Memory B cell (primary cell): ENCODE measurements at regions not wholly inside any gene's neighbourhood (a gene's known extent, or its start where the extent isn't known, plus 50 kb on each side); places are given as distances from the start of the nearest gene placed in this dataset.

ENCODE experiments used
- ATAC-seq: fragments of 150-1000 bp; cut with Tn5 transposase; 2 replicates; pipeline ENCODE4 v1.10.0; 2021; ENCODE audit warnings: low read depth, mild to moderate bottlenecking, moderate library complexity
- DNase-seq, 2 donors: peaks; one replicate each; pipeline ENCODE4 v3.0.0; 2022; ENCODE audit warnings: low spot score in 2 of 2
- H3K27ac Mint-ChIP-seq: one replicate; pipeline ENCODE4 v1.8.0; 2022; ENCODE audit warnings: mild to moderate bottlenecking, moderate library complexity, mixed read lengths
- H3K27me3 Mint-ChIP-seq: one replicate; pipeline ENCODE4 v1.8.0; 2022; ENCODE audit warnings: mixed read lengths
- H3K36me3 Mint-ChIP-seq: one replicate; pipeline ENCODE4 v1.8.0; 2022; ENCODE audit warnings: mild to moderate bottlenecking, mixed read lengths
- H3K4me1 Mint-ChIP-seq: one replicate; pipeline ENCODE4 v1.8.0; 2022; ENCODE audit warnings: mixed read lengths
- H3K4me3 Mint-ChIP-seq: one replicate; pipeline ENCODE4 v1.8.0; 2022; ENCODE audit warnings: mild to moderate bottlenecking, moderate library complexity, mixed read lengths
- H3K9me3 Mint-ChIP-seq: one replicate; pipeline ENCODE4 v1.8.0; 2022; ENCODE audit warnings: mixed read lengths

DNA sequence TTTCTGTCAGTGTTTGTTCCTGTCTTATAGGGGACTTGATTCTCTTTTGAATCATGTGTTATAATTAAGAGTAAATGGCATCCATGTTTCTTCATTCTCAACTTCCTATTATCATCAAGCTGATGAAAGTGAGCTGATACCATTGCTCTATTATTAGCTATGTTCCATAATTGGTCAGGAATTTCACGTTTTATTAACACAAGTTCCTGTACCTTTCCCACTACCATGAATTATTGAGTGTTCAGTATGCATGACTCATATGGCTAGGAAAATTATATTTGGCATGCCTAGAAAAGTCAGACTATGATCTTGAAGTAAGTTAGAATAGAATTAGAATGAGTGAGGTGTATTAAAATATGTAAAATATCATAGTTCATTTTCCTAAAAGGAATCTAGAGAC lies 278.9 kb upstream of the LRRC3B start:
- Mint-ChIP-seq H3K36me3 (no peaks in the 10 kb centered on the region), H3K9me3 (peaks cover 2% of the 10 kb centered on the region), H3K27me3 (no peaks in the 10 kb centered on the region), H3K4me1 (no peaks in the 10 kb centered on the region), H3K27ac (no peak overlapping the region), H3K4me3 (no peak overlapping the region)
- no peak for ATAC-seq
- DNase-seq: no peak

DNA sequence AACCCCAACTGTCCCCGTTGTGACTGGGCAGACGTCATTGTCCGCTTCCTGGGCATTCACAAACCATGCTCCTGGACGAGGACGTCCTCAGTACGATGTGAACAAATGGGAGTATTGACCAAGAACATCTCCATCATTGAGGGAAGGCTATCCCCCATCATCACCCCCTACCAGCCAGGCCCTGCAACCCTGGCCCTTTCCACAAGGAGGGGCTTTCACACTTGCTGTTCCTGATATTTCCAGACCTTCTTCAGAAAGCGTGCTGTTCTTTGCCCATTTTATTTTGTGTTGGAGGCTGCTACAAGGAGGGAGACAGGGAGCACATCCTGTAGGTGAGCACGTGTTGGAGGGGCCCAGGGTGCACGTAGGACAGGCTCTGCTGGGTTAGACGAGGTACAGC lies 277.0 kb upstream of the LRRC3B start:
- no peak overlapping the region for H3K27ac Mint-ChIP-seq
- no peak for DNase-seq
- H3K9me3 Mint-ChIP-seq: no peaks in the 10 kb centered on the region

DNA sequence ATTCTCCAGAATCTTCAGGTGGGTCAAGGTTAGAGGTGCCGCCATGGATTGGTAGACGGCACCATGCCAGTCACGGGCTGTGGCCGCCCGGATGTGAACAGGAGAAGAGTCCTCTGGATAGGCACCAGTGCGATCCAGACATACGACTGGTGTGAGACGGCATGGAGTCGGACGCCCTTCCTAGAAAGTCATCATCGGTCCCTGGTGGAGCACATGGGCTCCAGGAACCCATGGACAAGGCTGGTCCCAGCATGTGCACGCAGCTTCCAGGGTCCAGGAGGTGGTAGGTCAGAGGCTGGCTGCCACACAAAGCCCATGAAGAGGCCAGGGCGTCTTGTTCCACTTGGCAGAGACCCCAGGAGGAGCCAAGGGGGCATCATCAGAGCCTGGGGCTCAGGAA lies 276.1 kb upstream of the LRRC3B start:
- H3K4me3 Mint-ChIP-seq: no peak overlapping the region

More for the DNA sequence above, 277.0 kb upstream of the LRRC3B start:
- no peak for ATAC-seq
- no peaks in the 10 kb centered on the region for H3K36me3 Mint-ChIP-seq
- no peaks in the 10 kb centered on the region for H3K4me1 Mint-ChIP-seq
- H3K27me3 Mint-ChIP-seq: no peaks in the 10 kb centered on the region
- H3K4me3 Mint-ChIP-seq: no peak overlapping the region

DNA sequence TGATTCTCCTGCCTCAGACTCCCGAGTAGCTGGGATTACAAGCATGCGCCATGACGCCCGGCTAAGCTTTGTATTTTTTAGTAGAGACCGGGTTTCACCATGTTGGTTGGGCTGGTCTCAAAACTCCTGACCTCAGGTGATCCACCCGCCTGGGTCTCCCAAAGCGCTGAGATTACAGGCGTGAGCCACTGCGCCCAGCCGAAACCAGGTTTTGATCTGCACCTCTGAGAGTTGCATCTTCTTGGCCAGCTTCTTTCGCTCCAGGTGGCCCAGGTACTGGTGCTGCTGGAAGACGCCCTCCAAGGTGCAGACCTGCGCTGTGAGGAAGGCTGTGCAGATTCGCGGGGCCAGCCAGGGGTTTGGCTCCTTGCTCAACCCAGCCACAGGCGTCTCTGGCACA lies 275.4 kb upstream of the LRRC3B start:
- Mint-ChIP-seq H3K27me3 (no peaks in the 10 kb centered on the region), H3K36me3 (no peaks in the 10 kb centered on the region), H3K9me3 (peaks cover 3% of the 10 kb centered on the region), H3K27ac (no peak overlapping the region), H3K4me3 (no peak overlapping the region), H3K4me1 (no peaks in the 10 kb centered on the region)
- ATAC-seq: no peak
- DNase-seq: no peak

More for the DNA sequence above, 276.1 kb upstream of the LRRC3B start:
- H3K27ac Mint-ChIP-seq: no peak overlapping the region
- no peaks in the 10 kb centered on the region for H3K4me1 Mint-ChIP-seq
- ATAC-seq: no peak
- H3K36me3 Mint-ChIP-seq: no peaks in the 10 kb centered on the region
- DNase-seq: no peak
- H3K9me3 Mint-ChIP-seq: peaks cover 3% of the 10 kb centered on the region
- H3K27me3 Mint-ChIP-seq: no peaks in the 10 kb centered on the region

DNA sequence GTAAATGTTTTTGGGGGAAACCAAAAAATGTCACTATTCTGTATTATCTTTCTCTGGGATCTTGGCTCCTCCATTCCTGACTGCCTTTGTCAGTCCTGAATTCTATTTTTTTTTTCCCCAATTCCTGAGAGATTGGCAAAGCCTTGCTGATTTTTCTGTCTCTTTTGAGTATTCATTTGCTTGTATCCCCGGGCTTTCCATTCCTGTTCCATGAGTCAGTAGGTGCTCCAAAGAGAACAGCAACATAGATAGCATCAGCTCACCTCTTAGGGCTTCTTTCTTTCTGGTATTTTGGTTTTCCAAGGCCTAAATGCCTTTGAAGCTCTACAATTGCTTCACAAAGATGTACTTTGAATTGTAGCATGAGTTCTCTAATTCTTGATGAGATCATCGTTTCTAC lies 271.7 kb upstream of the LRRC3B start:
- Mint-ChIP-seq H3K27ac (no peak overlapping the region), H3K36me3 (no peaks in the 10 kb centered on the region), H3K4me1 (no peaks in the 10 kb centered on the region), H3K27me3 (no peaks in the 10 kb centered on the region), H3K9me3 (peaks cover 6% of the 10 kb centered on the region), H3K4me3 (no peak overlapping the region)
- ATAC-seq (no peak), DNase-seq (no peak)

DNA sequence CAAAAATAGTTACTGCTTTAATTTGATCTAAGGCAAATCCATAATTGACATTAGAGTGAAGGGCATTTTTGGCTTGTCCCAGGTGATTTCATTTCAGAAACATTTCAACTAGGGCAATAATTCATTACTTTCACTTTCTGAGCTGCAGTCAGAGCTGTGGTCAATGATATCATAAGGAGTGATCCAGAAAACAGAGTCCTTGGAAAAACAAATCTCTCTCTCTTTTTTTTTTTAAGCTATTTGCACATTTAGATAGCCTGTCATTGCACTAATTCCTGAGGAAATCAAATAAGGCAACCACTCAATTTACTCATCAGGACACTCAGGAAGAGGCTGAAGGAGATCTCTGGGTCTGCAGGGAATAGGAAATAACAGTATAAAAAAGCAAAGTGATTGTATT lies 269.5 kb upstream of the LRRC3B start:
- Mint-ChIP-seq H3K27me3 (no peaks in the 10 kb centered on the region), H3K9me3 (peaks cover 8% of the 10 kb centered on the region), H3K36me3 (no peaks in the 10 kb centered on the region), H3K4me3 (no peak overlapping the region), H3K27ac (no peak overlapping the region), H3K4me1 (no peaks in the 10 kb centered on the region)
- no peak for ATAC-seq
- DNase-seq: no peak

DNA sequence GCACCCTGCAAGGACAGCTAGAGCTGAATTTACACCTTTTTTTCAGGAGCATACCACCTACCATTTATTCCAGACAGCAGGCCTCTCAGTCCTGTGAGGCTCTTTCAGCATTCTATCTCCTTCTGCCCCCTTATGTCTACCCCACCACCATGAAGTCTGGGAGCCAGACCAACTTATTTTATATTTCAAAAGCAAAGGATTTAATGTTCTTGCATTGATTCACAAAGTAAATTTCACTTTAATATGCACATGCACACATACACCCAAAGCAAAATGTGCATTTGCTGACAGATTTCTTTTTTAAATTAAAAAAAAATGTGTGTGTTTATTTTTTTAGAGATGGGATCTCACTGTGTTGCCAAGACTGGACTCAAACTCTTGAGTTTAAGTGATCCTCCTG lies 264.2 kb upstream of the LRRC3B start:
- no peak for ATAC-seq
- H3K4me3 Mint-ChIP-seq: no peak overlapping the region
- H3K9me3 Mint-ChIP-seq: peaks cover 5% of the 10 kb centered on the region
- no peaks in the 10 kb centered on the region for H3K27me3 Mint-ChIP-seq
- no peak overlapping the region for H3K27ac Mint-ChIP-seq
- no peaks in the 10 kb centered on the region for H3K36me3 Mint-ChIP-seq
- no peaks in the 10 kb centered on the region for H3K4me1 Mint-ChIP-seq
- DNase-seq: no peak

DNA sequence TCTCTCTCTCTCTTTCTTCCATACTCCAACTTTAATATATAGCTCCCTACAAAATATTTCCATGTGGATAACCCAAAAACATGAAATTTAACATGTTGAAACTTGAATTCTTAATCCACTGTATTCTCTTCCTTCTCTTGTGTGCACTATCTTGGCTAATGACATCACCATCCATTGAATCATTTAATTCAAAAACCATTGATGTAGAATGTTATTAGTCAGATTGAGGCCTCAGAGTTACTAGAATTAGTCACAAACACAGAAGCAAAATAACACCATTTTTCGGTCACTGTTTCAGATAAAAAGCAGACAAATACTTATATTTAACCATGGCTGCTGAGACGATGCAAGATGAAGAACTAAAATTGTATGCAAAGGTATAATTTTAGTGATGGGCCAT lies 256.9 kb upstream of the LRRC3B start:
- H3K36me3 Mint-ChIP-seq: no peaks in the 10 kb centered on the region
- DNase-seq (no peak), ATAC-seq (no peak)
- H3K27ac Mint-ChIP-seq: no peak overlapping the region
- peaks cover 8% of the 10 kb centered on the region for H3K9me3 Mint-ChIP-seq
- H3K27me3 Mint-ChIP-seq: no peaks in the 10 kb centered on the region
- H3K4me1 Mint-ChIP-seq: no peaks in the 10 kb centered on the region
- no peak overlapping the region for H3K4me3 Mint-ChIP-seq

DNA sequence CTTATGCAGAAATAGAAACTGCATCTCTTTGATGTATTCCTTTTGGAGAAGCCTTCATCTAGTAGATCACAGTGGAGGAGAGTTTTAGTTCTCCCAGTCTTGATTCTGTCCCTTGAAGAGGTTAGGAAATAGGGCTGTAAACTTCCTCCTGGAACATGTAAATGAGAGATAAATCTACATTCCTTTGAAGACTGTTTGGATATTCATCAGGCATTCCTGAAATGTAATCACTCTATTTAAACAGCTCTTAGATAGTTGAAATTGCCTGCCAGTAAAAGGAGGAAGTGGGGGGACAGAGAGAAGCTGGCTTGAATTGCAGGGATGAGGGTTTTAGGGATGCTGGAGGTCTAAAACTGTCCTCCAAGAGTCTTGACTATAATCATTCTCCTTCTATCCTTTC lies 254.3 kb upstream of the LRRC3B start:
- no peaks in the 10 kb centered on the region for H3K27me3 Mint-ChIP-seq
- H3K4me1 Mint-ChIP-seq: no peaks in the 10 kb centered on the region
- no peak overlapping the region for H3K27ac Mint-ChIP-seq
- DNase-seq: no peak
- no peak for ATAC-seq
- no peak overlapping the region for H3K4me3 Mint-ChIP-seq
- H3K36me3 Mint-ChIP-seq: no peaks in the 10 kb centered on the region
- peaks cover 10% of the 10 kb centered on the region for H3K9me3 Mint-ChIP-seq

DNA sequence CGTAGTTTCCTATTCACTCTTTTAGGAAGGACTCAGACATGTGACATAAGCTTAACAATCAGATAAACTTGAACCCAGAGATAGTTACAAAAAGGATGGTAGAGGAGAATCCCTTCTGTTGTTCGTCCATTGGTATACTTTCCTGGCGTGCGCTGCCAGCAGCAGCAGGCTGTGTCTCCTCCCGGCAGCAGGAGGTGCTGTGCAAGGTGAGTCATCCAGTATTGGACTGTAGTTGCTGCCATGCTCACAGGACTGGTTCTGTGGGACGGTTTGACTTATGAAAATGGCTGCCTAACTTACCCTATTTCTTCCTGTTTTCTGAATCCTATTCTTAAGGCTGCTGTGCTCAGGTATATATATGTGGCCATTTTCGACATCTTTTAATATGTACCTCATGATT lies 253.4 kb upstream of the LRRC3B start:
- ATAC-seq (no peak), DNase-seq (no peak)
- no peaks in the 10 kb centered on the region for H3K4me1 Mint-ChIP-seq
- H3K36me3 Mint-ChIP-seq: no peaks in the 10 kb centered on the region
- peaks cover 10% of the 10 kb centered on the region for H3K9me3 Mint-ChIP-seq
- H3K27me3 Mint-ChIP-seq: no peaks in the 10 kb centered on the region
- H3K27ac Mint-ChIP-seq: no peak overlapping the region
- no peak overlapping the region for H3K4me3 Mint-ChIP-seq

DNA sequence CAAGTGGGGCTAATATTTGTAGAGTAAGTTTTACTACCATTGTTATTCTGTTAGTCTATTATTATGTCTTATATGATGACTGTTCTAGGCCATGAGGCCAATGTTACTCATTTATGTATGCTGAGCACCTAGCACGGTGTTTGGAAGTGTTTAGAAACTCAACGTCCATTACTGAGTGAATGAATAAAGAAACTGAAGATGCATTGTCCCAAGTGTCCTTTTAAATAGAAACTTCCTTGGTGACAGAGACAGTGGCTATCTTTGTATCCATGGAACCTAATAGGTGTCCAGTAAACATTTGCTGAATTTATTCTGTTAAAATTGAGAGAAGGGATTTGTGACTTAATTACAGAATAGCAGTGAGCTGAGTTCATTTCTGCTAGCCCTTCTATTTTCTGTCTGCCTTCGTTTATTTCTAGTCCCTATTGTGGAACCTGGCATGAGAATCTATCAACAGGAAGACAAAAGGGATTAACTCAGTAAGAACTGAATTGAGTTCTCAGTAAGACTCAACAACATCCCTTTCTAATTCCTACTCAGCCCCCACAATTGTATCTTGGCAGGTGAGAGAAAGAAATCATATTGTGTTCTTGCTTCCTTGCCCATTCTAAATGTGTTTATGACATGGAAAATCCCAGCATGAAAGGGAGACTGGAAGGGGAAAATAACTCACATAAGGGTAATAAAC lies 246.6 kb upstream of the LRRC3B start:
- H3K4me1 Mint-ChIP-seq: no peaks in the 10 kb centered on the region

DNA sequence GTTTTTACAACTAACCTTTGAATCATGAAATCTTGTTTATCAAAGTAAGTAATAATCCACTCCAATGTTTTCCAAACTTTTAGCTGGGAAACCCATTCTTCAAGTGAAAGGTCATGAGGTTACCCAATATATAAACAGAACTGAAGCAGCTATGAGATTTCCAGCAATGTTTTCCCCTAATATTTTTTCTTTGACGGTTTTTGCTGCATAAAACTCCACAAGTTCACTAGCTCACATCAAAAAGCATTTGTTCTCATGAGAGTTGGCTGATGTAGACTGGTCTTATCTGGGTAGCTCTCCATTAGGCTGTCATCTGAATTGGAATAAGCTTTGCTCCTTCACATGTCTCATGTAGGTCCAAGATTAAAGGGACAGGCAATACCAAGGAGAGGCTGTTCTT lies 241.2 kb upstream of the LRRC3B start:
- H3K27me3 Mint-ChIP-seq: no peaks in the 10 kb centered on the region
- H3K27ac Mint-ChIP-seq: no peak overlapping the region
- peaks cover 2% of the 10 kb centered on the region for H3K9me3 Mint-ChIP-seq
- no peak overlapping the region for H3K4me3 Mint-ChIP-seq
- H3K4me1 Mint-ChIP-seq: no peaks in the 10 kb centered on the region
- DNase-seq (no peak), ATAC-seq (no peak)
- no peaks in the 10 kb centered on the region for H3K36me3 Mint-ChIP-seq

More for the DNA sequence above, 246.6 kb upstream of the LRRC3B start:
- DNase-seq (no peak), ATAC-seq (no peak)
- Mint-ChIP-seq H3K27me3 (no peaks in the 10 kb centered on the region), H3K4me3 (no peak overlapping the region), H3K36me3 (no peaks in the 10 kb centered on the region), H3K9me3 (peaks cover 4% of the 10 kb centered on the region), H3K27ac (no peak overlapping the region)

DNA sequence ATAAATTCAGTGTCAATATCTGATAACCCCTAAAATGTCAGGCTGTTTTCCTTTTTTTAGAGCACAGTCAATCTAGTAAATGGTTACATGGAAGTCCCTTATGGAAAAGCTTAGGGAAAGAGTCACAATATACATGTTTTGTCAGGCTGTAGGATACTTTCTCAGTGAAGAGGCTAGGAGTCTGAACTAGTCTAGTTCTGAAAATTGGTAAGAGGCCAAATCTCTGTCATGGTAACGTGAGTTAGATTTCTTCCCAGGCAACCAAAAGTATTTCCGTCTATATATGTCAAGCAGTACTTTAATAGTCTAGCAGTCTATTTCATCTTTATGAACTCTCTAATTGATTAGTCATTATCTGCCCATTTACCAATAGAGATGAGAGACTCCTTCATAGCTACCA lies 215.9 kb upstream of the LRRC3B start:
- no peaks in the 10 kb centered on the region for H3K4me1 Mint-ChIP-seq
- DNase-seq (no peak), ATAC-seq (no peak)
- H3K9me3 Mint-ChIP-seq: peaks cover 2% of the 10 kb centered on the region
- no peak overlapping the region for H3K4me3 Mint-ChIP-seq
- no peak overlapping the region for H3K27ac Mint-ChIP-seq
- no peaks in the 10 kb centered on the region for H3K36me3 Mint-ChIP-seq
- no peaks in the 10 kb centered on the region for H3K27me3 Mint-ChIP-seq

DNA sequence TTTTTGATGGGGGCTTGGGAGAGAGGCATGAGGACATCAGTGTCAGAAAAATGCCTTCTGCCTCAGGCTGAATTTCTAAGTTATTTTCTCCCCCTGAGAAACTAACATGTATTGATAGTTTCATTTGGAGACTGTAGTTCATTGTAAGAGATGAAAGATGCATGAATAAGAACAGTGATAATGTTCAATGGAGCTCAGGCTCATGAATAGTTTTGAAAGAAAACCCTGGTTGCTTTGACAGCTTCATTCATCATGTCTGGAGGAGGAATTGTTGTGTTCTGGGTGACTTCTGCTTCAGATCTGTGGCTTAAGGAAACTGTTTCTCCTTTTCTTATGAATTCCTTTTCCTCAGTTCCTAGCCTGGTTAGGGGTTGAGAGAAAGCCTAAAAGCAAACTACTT lies 204.0 kb upstream of the LRRC3B start:
- H3K27me3 Mint-ChIP-seq: no peaks in the 10 kb centered on the region
- no peak overlapping the region for H3K4me3 Mint-ChIP-seq

DNA sequence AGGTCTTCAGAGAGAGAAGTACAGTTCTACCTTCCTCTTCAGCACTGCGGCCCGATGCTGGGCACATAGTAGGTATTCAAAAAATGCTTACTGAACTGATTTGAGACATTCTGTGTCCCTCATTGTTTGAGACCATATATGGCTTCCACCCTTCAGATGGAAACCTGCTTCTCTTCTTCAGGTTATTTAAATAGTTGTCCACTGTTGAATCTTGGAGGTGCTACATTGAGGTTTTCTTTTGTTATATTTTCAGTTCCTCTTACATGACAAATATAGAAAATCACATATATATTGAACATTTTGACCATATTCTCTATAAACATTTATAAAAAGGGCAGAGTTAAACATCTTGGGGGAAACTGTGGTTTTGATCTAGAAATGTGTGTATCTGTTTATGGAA lies 200.2 kb upstream of the LRRC3B start:
- no peak for ATAC-seq
- H3K4me3 Mint-ChIP-seq: no peak overlapping the region

More for the DNA sequence above, 204.0 kb upstream of the LRRC3B start:
- no peak overlapping the region for H3K27ac Mint-ChIP-seq
- H3K4me1 Mint-ChIP-seq: no peaks in the 10 kb centered on the region
- H3K36me3 Mint-ChIP-seq: no peaks in the 10 kb centered on the region
- peaks cover 10% of the 10 kb centered on the region for H3K9me3 Mint-ChIP-seq
- ATAC-seq (no peak), DNase-seq (no peak)

More for the DNA sequence above, 200.2 kb upstream of the LRRC3B start:
- peaks cover 1% of the 10 kb centered on the region for H3K9me3 Mint-ChIP-seq
- H3K4me1 Mint-ChIP-seq: no peaks in the 10 kb centered on the region
- no peak for DNase-seq
- no peaks in the 10 kb centered on the region for H3K27me3 Mint-ChIP-seq
- no peaks in the 10 kb centered on the region for H3K36me3 Mint-ChIP-seq
- H3K27ac Mint-ChIP-seq: no peak overlapping the region
